RWPE1 (cell line): ENCODE measurements at regions not wholly inside any gene's neighbourhood (a gene's known extent, or its start where the extent isn't known, plus 50 kb on each side); places are given as distances from the start of the nearest gene placed in this dataset.

Source experiments
- CTCF ChIA-PET: fragments of 350-600 bp; sonication (Branson Sonifier 250); formaldehyde crosslinking; extraction: SDS; loops from one replicate; lab custom pipeline; 2021; lab: Yijun Ruan, JAX
- POLR2A ChIA-PET: fragments of 400-600 bp; formaldehyde crosslinking; extraction: SDS; loops from one replicate; lab custom pipeline; 2020; ENCODE audit warnings: antibody characterized with exemption; ENCODE audit not compliant: low non-redundant PET; lab: Yijun Ruan, JAX
- DNase-seq: peaks from one replicate; pipeline ENCODE4 v3.0.0; 2012; ENCODE audit warnings: low spot score
- H3K27ac ChIP-seq: fragments of 450-650 bp; 2 replicates; pipeline ENCODE4 v1.5.1; 2017
- TF ChIP-seq, protein P1 (sequence below): fragments of 450-650 bp; conservative IDR thresholded peaks from 2 replicates; pipeline ENCODE4 v1.5.1; 2017; ENCODE audit warnings: low read depth, mild to moderate bottlenecking

GRCh38 chrX:74133156-74133796 is 170.7 kb upstream of the ZCCHC13 start:
- H3K27ac ChIP-seq: no peak overlapping the region
- ChIA-PET CTCF (interaction anchor here (0.6 to 1.8 kb wide), 5 partner anchors 55 to 278 kb away, joined by 3 to 5 read pairs (median 3); no protein-coding TSS in a partner anchor), POLR2A (no interaction called here)
- DNase-seq: peak; percentile 34
- TF ChIP-seq, protein P1, sequence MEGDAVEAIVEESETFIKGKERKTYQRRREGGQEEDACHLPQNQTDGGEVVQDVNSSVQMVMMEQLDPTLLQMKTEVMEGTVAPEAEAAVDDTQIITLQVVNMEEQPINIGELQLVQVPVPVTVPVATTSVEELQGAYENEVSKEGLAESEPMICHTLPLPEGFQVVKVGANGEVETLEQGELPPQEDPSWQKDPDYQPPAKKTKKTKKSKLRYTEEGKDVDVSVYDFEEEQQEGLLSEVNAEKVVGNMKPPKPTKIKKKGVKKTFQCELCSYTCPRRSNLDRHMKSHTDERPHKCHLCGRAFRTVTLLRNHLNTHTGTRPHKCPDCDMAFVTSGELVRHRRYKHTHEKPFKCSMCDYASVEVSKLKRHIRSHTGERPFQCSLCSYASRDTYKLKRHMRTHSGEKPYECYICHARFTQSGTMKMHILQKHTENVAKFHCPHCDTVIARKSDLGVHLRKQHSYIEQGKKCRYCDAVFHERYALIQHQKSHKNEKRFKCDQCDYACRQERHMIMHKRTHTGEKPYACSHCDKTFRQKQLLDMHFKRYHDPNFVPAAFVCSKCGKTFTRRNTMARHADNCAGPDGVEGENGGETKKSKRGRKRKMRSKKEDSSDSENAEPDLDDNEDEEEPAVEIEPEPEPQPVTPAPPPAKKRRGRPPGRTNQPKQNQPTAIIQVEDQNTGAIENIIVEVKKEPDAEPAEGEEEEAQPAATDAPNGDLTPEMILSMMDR: peak; percentile 53

GRCh38 chrX:74132280-74132679 is 171.7 kb upstream of the ZCCHC13 start:
- ChIA-PET POLR2A (no interaction called here), CTCF (interaction anchor here (1.7 kb wide), 1 partner anchor 117 kb away, joined by 3 read pairs; no protein-coding TSS in a partner anchor)
- DNase-seq: no peak
- TF ChIP-seq, protein P1: no peak
- H3K27ac ChIP-seq: no peak overlapping the region

DNA sequence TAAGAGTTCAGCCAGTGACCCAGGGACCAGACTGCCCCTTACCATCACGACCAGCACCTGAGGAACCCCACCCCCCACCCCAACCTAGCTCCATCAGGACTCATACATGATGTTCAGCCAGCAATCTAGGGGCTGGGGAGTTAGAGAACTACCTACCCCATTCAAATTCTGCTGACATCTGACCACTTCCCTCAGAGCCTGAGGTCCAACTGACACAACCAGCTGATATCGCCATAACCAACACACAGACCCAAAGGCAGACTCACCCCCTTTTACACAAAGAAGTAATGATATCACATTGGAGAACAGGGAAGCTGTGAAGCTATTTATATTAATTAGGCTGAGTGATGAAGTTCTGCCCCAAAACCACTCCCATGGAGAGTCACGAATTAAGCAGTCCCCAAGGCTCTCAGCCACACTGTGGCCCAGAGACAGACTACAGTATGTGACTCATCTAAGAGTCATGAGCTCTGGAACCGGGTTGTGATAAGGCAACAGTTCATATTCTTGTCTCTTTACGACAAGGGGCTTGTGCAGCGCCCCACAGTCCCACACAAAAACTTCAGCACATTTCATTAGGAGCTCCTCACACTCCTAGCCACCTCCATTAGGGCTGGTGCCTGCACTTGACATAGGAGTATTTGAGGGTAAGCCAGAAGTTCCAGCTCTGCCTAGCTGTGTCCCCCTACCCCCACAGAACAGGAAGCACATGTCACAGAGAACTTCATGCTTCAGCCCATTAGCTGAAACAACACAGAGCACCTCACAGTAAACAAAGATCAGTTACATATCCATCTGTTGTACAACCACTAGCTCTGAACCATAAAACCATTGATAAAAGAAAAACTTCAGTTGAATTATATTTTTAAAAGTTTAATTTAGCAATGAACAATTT is 184.7 kb upstream of the ZCCHC13 start:
- ChIA-PET CTCF (interaction anchor here (1.4 kb wide), 1 partner anchor 104 kb away, joined by 6 read pairs; no protein-coding TSS in a partner anchor), POLR2A (no interaction called here)
- TF ChIP-seq, protein P1: no peak
- peak; percentile 18 for DNase-seq
- 0 out of 2 replicates have a peak overlapping the region, but pooled peaks have one; percentile 1 for H3K27ac ChIP-seq

- ChIA-PET POLR2A (no interaction called here), CTCF (interaction anchor here (1.4 kb wide), 1 partner anchor 103 kb away, joined by 6 read pairs; no protein-coding TSS in a partner anchor)
- TF ChIP-seq, protein P1: no peak
- DNase-seq: peak; percentile 5
- 0 out of 2 replicates have a peak overlapping the region, but pooled peaks have one; percentile 1 for H3K27ac ChIP-seq
These were observed 185.7 kb upstream of the ZCCHC13 start for GRCh38 chrX:74117962-74118902.

- TF ChIP-seq, protein P1: no peak
- ChIA-PET CTCF (no interaction called here), POLR2A (no interaction called here)
- H3K27ac ChIP-seq: no peak overlapping the region
- DNase-seq: no peak
These were observed 192.7 kb upstream of the ZCCHC13 start for GRCh38 chrX:74111245-74111644.

- POLR2A ChIA-PET: no interaction called here
- CTCF ChIA-PET: no interaction called here
- no peak for DNase-seq
- no peak overlapping the region for H3K27ac ChIP-seq
- TF ChIP-seq, protein P1: no peak
These were observed 196.3 kb upstream of the ZCCHC13 start for GRCh38 chrX:74107666-74108065.
